BLaER1 (cell line): ENCODE measurements at regions not wholly inside any gene's neighbourhood (a gene's known extent, or its start where the extent isn't known, plus 50 kb on each side); places are given as distances from the start of the nearest gene placed in this dataset.

Source experiments
- H3K27ac ChIP-seq: shearing (Covaris generic); formaldehyde crosslinking; 2 replicates; pipeline ENCODE4 v1.8.1; 2022
- H3K27me3 ChIP-seq: shearing (Covaris generic); formaldehyde crosslinking; 2 replicates; pipeline ENCODE4 v1.8.1; 2022
- H3K36me3 ChIP-seq: shearing (Covaris generic); formaldehyde crosslinking; 2 replicates; pipeline ENCODE4 v1.8.1; 2022
- H3K4me1 ChIP-seq: shearing (Covaris generic); formaldehyde crosslinking; 2 replicates; pipeline ENCODE4 v1.8.1; 2022
- H3K4me2 ChIP-seq: shearing (Covaris generic); formaldehyde crosslinking; 2 replicates; pipeline ENCODE4 v1.8.1; 2022
- H3K4me3 ChIP-seq: shearing (Covaris generic); formaldehyde crosslinking; 2 replicates; pipeline ENCODE4 v1.8.1; 2022
- H3K9ac ChIP-seq: shearing (Covaris generic); formaldehyde crosslinking; 2 replicates; pipeline ENCODE4 v1.8.1; 2022
- H3K9me3 ChIP-seq: shearing (Covaris generic); formaldehyde crosslinking; 2 replicates; pipeline ENCODE4 v1.8.1; 2022
- H4K20me1 ChIP-seq: shearing (Covaris generic); formaldehyde crosslinking; 2 replicates; pipeline ENCODE4 v1.8.1; 2022
- Cebpa-rat ChIP-seq: shearing (Covaris generic); IDR thresholded peaks from 2 replicates; pipeline ENCODE4 v1.8.1; 2022

DNA sequence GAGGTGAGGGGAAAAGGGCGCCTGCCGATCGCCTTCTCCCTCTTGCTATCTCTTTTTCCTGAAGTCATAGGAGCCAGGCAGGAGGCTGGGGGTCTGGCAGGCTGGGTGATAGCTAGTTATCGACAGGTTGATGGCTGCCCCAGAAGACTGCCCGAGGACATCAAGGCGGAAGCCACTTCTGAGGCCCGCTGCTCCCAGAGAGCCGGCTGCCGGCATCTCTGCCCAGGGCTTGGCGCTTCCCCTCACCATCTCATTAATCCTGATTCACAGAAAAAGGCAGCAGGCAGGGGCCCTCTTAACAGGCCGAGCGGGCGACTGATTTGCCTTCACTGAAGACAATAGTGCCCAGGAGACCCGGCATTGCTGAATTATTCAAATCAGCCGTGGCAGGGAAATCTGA, 124.2 kb downstream of the MIAT start:
- Histone ChIP-seq H3K27ac (no peak overlapping the region), H3K9me3 (peaks cover 8% of the 10 kb centered on the region), H3K4me2 (no peak overlapping the region), H3K9ac (no peak overlapping the region), H3K27me3 (no peaks in the 10 kb centered on the region), H3K36me3 (peaks cover 81% of the 10 kb centered on the region), H3K4me1 (peaks cover 20% of the 10 kb centered on the region), H4K20me1 (no peaks in the 10 kb centered on the region), H3K4me3 (no peak overlapping the region)
- TF ChIP-seq Cebpa-rat = no peak

GRCh38 chr22:26783885-26784284, 126.5 kb downstream of the MIAT start:
- H3K27ac ChIP-seq = no peak overlapping the region
- TF ChIP-seq Cebpa-rat = no peak
- H3K4me1 ChIP-seq = peaks cover 22% of the 10 kb centered on the region
- no peak overlapping the region for H3K4me2 ChIP-seq
- peaks cover 58% of the 10 kb centered on the region for H3K36me3 ChIP-seq
- no peak overlapping the region for H3K9ac ChIP-seq
- H3K4me3 ChIP-seq = no peak overlapping the region
- H3K27me3 ChIP-seq = no peaks in the 10 kb centered on the region
- H4K20me1 ChIP-seq = no peaks in the 10 kb centered on the region
- H3K9me3 ChIP-seq = peaks cover 8% of the 10 kb centered on the region

DNA sequence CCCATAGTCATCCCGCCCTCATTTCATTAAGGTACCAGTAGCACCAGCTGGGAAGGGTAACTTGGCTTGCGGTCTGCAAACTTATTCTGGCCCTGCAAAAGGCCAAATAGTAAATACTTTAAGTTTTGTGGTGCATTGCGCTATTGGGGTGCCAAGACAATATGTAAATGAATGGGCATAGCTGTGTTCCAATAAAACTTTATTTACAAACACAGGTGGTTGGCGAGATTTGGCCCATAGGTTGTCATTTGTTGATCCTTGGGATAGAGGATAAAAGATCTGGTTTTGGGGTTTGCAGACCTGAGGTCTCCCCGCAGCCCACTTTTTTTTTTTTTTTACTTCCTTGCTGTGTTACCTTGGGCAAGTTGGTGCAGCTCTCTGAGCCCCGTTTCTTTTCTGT, 127.4 kb downstream of the MIAT start:
- Histone ChIP-seq H3K36me3 (peaks cover 49% of the 10 kb centered on the region), H3K9ac (no peak overlapping the region), H3K9me3 (peaks cover 3% of the 10 kb centered on the region), H4K20me1 (peaks cover 5% of the 10 kb centered on the region; the same call in 1 of the 2 replicates), H3K4me1 (peaks cover 31% of the 10 kb centered on the region), H3K27ac (no peak overlapping the region), H3K27me3 (no peaks in the 10 kb centered on the region), H3K4me3 (no peak overlapping the region), H3K4me2 (peak overlapping the region; percentile 37; the same call in 1 of the 2 replicates)
- no peak for TF ChIP-seq Cebpa-rat

DNA sequence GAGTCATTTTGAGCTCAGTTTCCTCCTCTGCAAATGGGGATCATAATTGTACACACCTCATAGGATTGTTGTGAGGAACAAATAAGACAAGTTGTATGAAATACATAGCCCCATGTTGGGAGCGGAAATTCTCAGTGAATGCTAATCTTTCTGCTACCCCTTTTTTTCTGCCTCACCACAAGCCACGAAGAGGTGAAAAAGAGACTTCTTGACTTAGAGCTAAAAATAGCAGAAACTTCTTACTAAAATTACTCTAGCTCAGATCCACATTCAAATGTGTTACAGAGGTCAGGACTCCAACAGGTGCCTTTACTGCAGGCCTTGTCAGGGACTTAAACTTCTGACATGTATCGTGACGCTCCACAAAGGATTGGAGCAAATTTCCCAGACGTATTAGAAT, 128.5 kb downstream of the MIAT start:
- H3K4me3 ChIP-seq = no peak overlapping the region
- TF ChIP-seq Cebpa-rat = no peak
- H3K36me3 ChIP-seq = peaks cover 44% of the 10 kb centered on the region

DNA sequence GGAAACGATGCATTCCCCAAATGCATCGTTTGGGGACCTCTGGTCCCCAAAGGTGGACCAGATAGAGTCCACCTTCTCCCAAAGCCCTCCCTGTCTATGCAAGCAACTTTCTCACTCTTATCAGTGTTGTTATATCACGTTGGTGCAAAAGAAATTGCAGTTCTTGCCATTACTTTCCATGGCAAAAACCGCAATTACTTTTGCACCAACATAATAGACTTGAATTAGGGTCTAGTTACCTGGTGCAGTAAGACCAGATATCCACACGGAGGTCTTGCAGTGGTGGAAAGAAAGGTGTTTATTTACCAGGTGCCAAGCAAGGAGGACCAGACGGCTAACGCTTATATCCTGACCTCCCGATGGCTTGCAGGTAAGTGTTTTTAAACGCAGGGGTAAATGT, 129.0 kb downstream of the MIAT start:
- no peak for TF ChIP-seq Cebpa-rat
- Histone ChIP-seq H3K27ac (no peak overlapping the region), H3K4me1 (peaks cover 42% of the 10 kb centered on the region), H4K20me1 (peaks cover 11% of the 10 kb centered on the region; the same call in 1 of the 2 replicates), H3K9me3 (no peaks in the 10 kb centered on the region), H3K9ac (no peak overlapping the region), H3K27me3 (no peaks in the 10 kb centered on the region), H3K4me2 (peak overlapping the region; percentile 37), H3K4me3 (no peak overlapping the region), H3K36me3 (peaks cover 44% of the 10 kb centered on the region)

More for the DNA sequence above, 128.5 kb downstream of the MIAT start:
- peaks cover 42% of the 10 kb centered on the region for H3K4me1 ChIP-seq
- H3K27me3 ChIP-seq = no peaks in the 10 kb centered on the region
- no peak overlapping the region for H3K9ac ChIP-seq
- peak overlapping the region; percentile 37 for H3K4me2 ChIP-seq
- H4K20me1 ChIP-seq = peaks cover 11% of the 10 kb centered on the region; the same call in 1 of the 2 replicates
- H3K9me3 ChIP-seq = no peaks in the 10 kb centered on the region
- no peak overlapping the region for H3K27ac ChIP-seq

DNA sequence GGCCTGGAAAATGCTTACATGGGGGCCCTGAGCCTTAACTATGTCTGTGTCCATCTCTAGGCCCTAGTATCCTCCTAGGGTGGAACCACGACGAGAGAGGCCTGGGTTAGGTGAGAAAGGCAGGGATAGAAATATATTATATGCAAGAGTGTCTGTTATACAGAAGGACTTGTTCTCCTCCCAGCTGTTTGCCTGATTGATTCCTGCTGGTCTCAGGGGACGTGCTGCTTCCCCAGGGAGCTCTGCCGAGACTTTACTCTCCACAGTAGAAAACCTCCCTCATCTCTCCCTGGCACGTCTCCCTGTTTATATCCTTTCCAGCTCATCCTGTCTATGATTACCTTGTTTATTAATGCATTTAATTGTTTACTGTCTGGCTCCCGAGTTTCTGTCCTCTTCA, 132.6 kb downstream of the MIAT start:
- H3K4me2 ChIP-seq = peak overlapping the region; percentile 69
- no peak overlapping the region for H3K9ac ChIP-seq
- no peak overlapping the region for H3K4me3 ChIP-seq
- H3K27me3 ChIP-seq = no peaks in the 10 kb centered on the region
- TF ChIP-seq Cebpa-rat = no peak
- peaks cover 11% of the 10 kb centered on the region; the same call in 1 of the 2 replicates for H4K20me1 ChIP-seq
- H3K36me3 ChIP-seq = peaks cover 16% of the 10 kb centered on the region
- H3K4me1 ChIP-seq = peaks cover 38% of the 10 kb centered on the region
- 0 out of 2 replicates have a peak overlapping the region, but pooled peaks have one; percentile 20 for H3K27ac ChIP-seq
- no peaks in the 10 kb centered on the region for H3K9me3 ChIP-seq

- Histone ChIP-seq H3K27ac (no peak overlapping the region), H3K4me2 (no peak overlapping the region), H3K36me3 (peaks cover 18% of the 10 kb centered on the region), H4K20me1 (peaks cover 11% of the 10 kb centered on the region; the same call in 1 of the 2 replicates), H3K9me3 (no peaks in the 10 kb centered on the region), H3K4me3 (no peak overlapping the region), H3K27me3 (no peaks in the 10 kb centered on the region), H3K9ac (no peak overlapping the region), H3K4me1 (peaks cover 20% of the 10 kb centered on the region)
- no peak for TF ChIP-seq Cebpa-rat
These were observed 135.1 kb downstream of the MIAT start for GRCh38 chr22:26792522-26792921.

GRCh38 chr22:26796785-26797184, 139.4 kb downstream of the MIAT start:
- Histone ChIP-seq H3K27me3 (no peaks in the 10 kb centered on the region), H3K4me3 (no peak overlapping the region), H3K27ac (no peak overlapping the region), H3K4me2 (no peak overlapping the region), H3K9me3 (no peaks in the 10 kb centered on the region), H3K9ac (no peak overlapping the region), H3K4me1 (peaks cover 19% of the 10 kb centered on the region), H3K36me3 (peaks cover 7% of the 10 kb centered on the region), H4K20me1 (no peaks in the 10 kb centered on the region)
- no peak for TF ChIP-seq Cebpa-rat

DNA sequence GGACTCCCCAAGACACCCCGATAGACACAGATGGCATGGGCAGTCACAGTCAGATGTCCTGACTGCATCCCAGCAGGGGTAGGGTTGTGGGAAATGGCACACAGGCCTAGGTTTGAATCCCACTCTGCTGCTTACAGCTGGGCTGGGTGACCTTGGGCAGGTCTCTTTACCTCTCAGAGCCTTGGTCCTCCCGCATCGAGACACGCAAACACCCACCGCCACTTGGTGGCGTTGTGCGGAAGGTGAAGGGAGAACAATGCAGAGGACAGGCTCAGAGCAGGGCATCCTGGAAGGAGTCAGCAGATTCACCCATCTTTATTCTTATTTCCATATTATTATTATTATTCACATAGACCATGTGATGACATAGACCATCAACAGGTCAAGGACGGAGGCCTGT, 140.5 kb downstream of the MIAT start:
- Histone ChIP-seq H3K9me3 (no peaks in the 10 kb centered on the region), H3K4me3 (no peak overlapping the region), H3K27ac (no peak overlapping the region), H3K9ac (no peak overlapping the region), H3K27me3 (no peaks in the 10 kb centered on the region), H4K20me1 (no peaks in the 10 kb centered on the region), H3K4me2 (no peak overlapping the region), H3K4me1 (peaks cover 19% of the 10 kb centered on the region), H3K36me3 (peaks cover 5% of the 10 kb centered on the region)
- TF ChIP-seq Cebpa-rat = no peak

GRCh38 chr22:26798462-26799065, 141.2 kb downstream of the MIAT start:
- H3K4me2 ChIP-seq = peak overlapping the region; percentile 12
- H3K4me3 ChIP-seq = no peak overlapping the region
- no peak overlapping the region for H3K27ac ChIP-seq
- peaks cover 3% of the 10 kb centered on the region; the same call in 1 of the 2 replicates for H3K36me3 ChIP-seq
- TF ChIP-seq Cebpa-rat = no peak
- no peak overlapping the region for H3K9ac ChIP-seq
- peaks cover 19% of the 10 kb centered on the region for H3K4me1 ChIP-seq
- no peaks in the 10 kb centered on the region for H3K9me3 ChIP-seq
- no peaks in the 10 kb centered on the region for H3K27me3 ChIP-seq
- H4K20me1 ChIP-seq = no peaks in the 10 kb centered on the region
